HepG2 (cell line): ENCODE measurements at regions not wholly inside any gene's neighbourhood (a gene's known extent, or its start where the extent isn't known, plus 50 kb on each side); places are given as distances from the start of the nearest gene placed in this dataset.

Experiments used
- AHDC1 ChIP-seq: sonication (generic); formaldehyde crosslinking; IDR thresholded peaks from 2 replicates; pipeline ENCODE4 v1.5.1; 2020; ENCODE audit warnings: mild to moderate bottlenecking, missing genetic modification reagents, borderline replicate concordance
- ATF1 ChIP-seq: IDR thresholded peaks from 2 replicates; pipeline ENCODE4 v1.6.1; 2016; ENCODE audit warnings: mild to moderate bottlenecking, control low read depth
- FOSL1 ChIP-seq: sonication (generic); formaldehyde crosslinking; IDR thresholded peaks from 2 replicates; pipeline ENCODE4 v1.9.0; 2021; ENCODE audit warnings: missing genetic modification reagents, borderline replicate concordance
- FOXK1 ChIP-seq: sonication (generic); formaldehyde crosslinking; IDR thresholded peaks from 2 replicates; pipeline ENCODE4 v1.4.0; 2020; ENCODE audit warnings: low read depth, missing genetic modification reagents, borderline replicate concordance
- GLMP ChIP-seq: sonication (generic); formaldehyde crosslinking; IDR thresholded peaks from 2 replicates; pipeline ENCODE4 v1.9.0; 2021; ENCODE audit warnings: missing genetic modification reagents, mild to moderate bottlenecking, borderline replicate concordance
- HOMEZ ChIP-seq: IDR thresholded peaks from 2 replicates; pipeline ENCODE4 v1.6.1; 2016; ENCODE audit warnings: low read depth
- JDP2 ChIP-seq: sonication (generic); formaldehyde crosslinking; IDR thresholded peaks from 2 replicates; pipeline ENCODE4 v1.8.1; 2022; ENCODE audit warnings: missing genetic modification reagents, borderline replicate concordance
- MAX ChIP-seq: IDR thresholded peaks from 2 replicates; pipeline ENCODE4 v1.6.1; 2012; ENCODE audit warnings: inconsistent platforms
- MIXL1 ChIP-seq: IDR thresholded peaks from 2 replicates; pipeline ENCODE4 v1.6.1; 2016
- NR2F6 ChIP-seq, 2 experiments: IDR thresholded peaks; 2 replicates each; pipeline ENCODE4 v1.6.1; 2016; ENCODE audit warnings: antibody characterized with exemption in 1 of 2, mild to moderate bottlenecking in 1 of 2
- PBX3 ChIP-seq: sonication (generic); formaldehyde crosslinking; IDR thresholded peaks from 2 replicates; pipeline ENCODE4 v1.8.1; 2023; ENCODE audit warnings: missing genetic modification reagents, inconsistent platforms, borderline replicate concordance
- RELA ChIP-seq: sonication (generic); formaldehyde crosslinking; IDR thresholded peaks from 2 replicates; pipeline ENCODE4 v1.4.0; 2020; ENCODE audit warnings: missing genetic modification reagents
- SIN3A ChIP-seq: IDR thresholded peaks from 2 replicates; pipeline ENCODE4 v1.6.1; 2011; ENCODE audit warnings: low read depth, mild to moderate bottlenecking, control low read depth, low read length, borderline replicate concordance
- ZFY ChIP-seq: sonication (generic); formaldehyde crosslinking; IDR thresholded peaks from 2 replicates; pipeline ENCODE4 v1.4.0; 2020; ENCODE audit warnings: missing genetic modification reagents
- ZFYVE20 ChIP-seq: sonication (generic); formaldehyde crosslinking; IDR thresholded peaks from 2 replicates; pipeline ENCODE4 v1.8.0; 2023; ENCODE audit warnings: low read depth, mild to moderate bottlenecking, moderate library complexity, missing genetic modification reagents, borderline replicate concordance
- ZNF235 ChIP-seq: sonication (generic); formaldehyde crosslinking; IDR thresholded peaks from 2 replicates; pipeline ENCODE4 v1.8.1; 2023; ENCODE audit warnings: mild to moderate bottlenecking, missing genetic modification reagents, borderline replicate concordance
- ZNF331 ChIP-seq: sonication (generic); formaldehyde crosslinking; IDR thresholded peaks from 2 replicates; pipeline ENCODE4 v1.4.0; 2020; ENCODE audit warnings: missing genetic modification reagents
- ZNF570 ChIP-seq: sonication (generic); formaldehyde crosslinking; IDR thresholded peaks from 2 replicates; pipeline ENCODE4 v1.4.0; 2020; ENCODE audit warnings: mild to moderate bottlenecking, missing genetic modification reagents, borderline replicate concordance
- TF ChIP-seq, protein P1 (sequence below): sonication (generic); formaldehyde crosslinking; IDR thresholded peaks from 2 replicates; pipeline ENCODE4 v1.5.1; 2020; ENCODE audit warnings: missing genetic modification reagents, mild to moderate bottlenecking, borderline replicate concordance

- TF ChIP-seq HOMEZ (peak; percentile 85; the same call in 1 of the 2 replicates), GLMP (CRISPR knock-in tag) (no peak), ZFY (CRISPR knock-in tag) (no peak), RELA (CRISPR knock-in tag) (no peak), ATF1 (CRISPR knock-in tag) (no peak), ZFYVE20 (CRISPR knock-in tag) (no peak), PBX3 (no peak), ZNF570 (CRISPR knock-in tag) (no peak), FOXK1 (CRISPR knock-in tag) (peak; percentile 19; the same call in 1 of the 2 replicates), JDP2 (CRISPR knock-in tag) (no peak), AHDC1 (peak; percentile 43; the same call in 1 of the 2 replicates), FOSL1 (CRISPR knock-in tag) (peak; percentile 49; the same call in 1 of the 2 replicates), ZNF331 (CRISPR knock-in tag) (no peak), MAX (no peak), ZNF235 (CRISPR knock-in tag) (no peak), SIN3A (no peak), NR2F6 (IDR thresholded peaks at IDR 0.05) (peak; percentile 70; the same call in 1 of the 2 replicates), NR2F6 (CRISPR knock-in tag; IDR thresholded peaks at IDR 0.05) (peak; percentile 72; the same call in 1 of the 2 replicates), MIXL1 (CRISPR knock-in tag) (no peak)
- TF ChIP-seq, protein P1, sequence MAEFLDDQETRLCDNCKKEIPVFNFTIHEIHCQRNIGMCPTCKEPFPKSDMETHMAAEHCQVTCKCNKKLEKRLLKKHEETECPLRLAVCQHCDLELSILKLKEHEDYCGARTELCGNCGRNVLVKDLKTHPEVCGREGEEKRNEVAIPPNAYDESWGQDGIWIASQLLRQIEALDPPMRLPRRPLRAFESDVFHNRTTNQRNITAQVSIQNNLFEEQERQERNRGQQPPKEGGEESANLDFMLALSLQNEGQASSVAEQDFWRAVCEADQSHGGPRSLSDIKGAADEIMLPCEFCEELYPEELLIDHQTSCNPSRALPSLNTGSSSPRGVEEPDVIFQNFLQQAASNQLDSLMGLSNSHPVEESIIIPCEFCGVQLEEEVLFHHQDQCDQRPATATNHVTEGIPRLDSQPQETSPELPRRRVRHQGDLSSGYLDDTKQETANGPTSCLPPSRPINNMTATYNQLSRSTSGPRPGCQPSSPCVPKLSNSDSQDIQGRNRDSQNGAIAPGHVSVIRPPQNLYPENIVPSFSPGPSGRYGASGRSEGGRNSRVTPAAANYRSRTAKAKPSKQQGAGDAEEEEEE (CRISPR knock-in tag): no peak
Measured at GRCh38 chr18:39523281-39523680, 1957.7 kb upstream of the CELF4 start (continued).
